HCT116 (cell line): ENCODE measurements at regions not wholly inside any gene's neighbourhood (a gene's known extent, or its start where the extent isn't known, plus 50 kb on each side); places are given as distances from the start of the nearest gene placed in this dataset.

Experiments
- ATAC-seq: fragments of 200-7000 bp; cut with Tn5 transposase; 2 replicates; pipeline ENCODE4 v1.9.1; 2020; ENCODE audit warnings: mild to moderate bottlenecking, moderate library complexity
- BruUV-seq: library from RNA; stranded (reverse); fragments of 400-500 nt; replicated peaks from 2 replicates; lab custom pipeline; 2021; lab: Mats Ljungman, UMichigan
- CTCF ChIA-PET: fragments of 300-600 bp; sonication (Branson Sonifier 250); formaldehyde crosslinking; loops from one replicate; lab custom pipeline; 2021; ENCODE audit warnings: antibody characterized with exemption; lab: Charles Lee
- POLR2A ChIA-PET: fragments of 300-600, 350-600 bp; sonication (Branson Sonifier 250); formaldehyde crosslinking; loops from one replicate; lab custom pipeline; 2021; ENCODE audit warnings: antibody characterized with exemption; lab: Charles Lee
- RAD21 ChIA-PET, 2 experiments: fragments of 300-600 bp; sonication (Branson Sonifier 250); formaldehyde crosslinking; loops; one replicate each; lab custom pipeline; 2023; ENCODE audit warnings: low total read pairs in 2 of 2; ENCODE audit not compliant: uncharacterized antibody in 2 of 2, unreplicated experiment in 2 of 2, low non-redundant PET in 1 of 2; lab: Charles Lee
- DNase-seq: peaks from one replicate; pipeline ENCODE4 v3.0.0-alpha.2; 2010; ENCODE audit warnings: low read depth, low spot score
- H2AFZ ChIP-seq: fragments of 200-600 bp; shearing (Covaris generic), sonication (generic); 2 replicates; pipeline ENCODE4 v1.6.1; 2017; ENCODE audit warnings: low read depth, mixed run types, mixed read lengths, antibody characterized with exemption, low read length; ENCODE audit not compliant: poor library complexity, severe bottlenecking
- H3K27ac ChIP-seq: 2 replicates; pipeline ENCODE4 v1.5.1; 2012; ENCODE audit warnings: low read depth, low read length
- H3K27me3 ChIP-seq: fragments of 200-600 bp; sonication (generic); 2 replicates; pipeline ENCODE4 v1.6.1; 2016; ENCODE audit warnings: mixed run types, low read length, mixed read lengths; ENCODE audit not compliant: insufficient read depth
- H3K36me3 ChIP-seq, 2 experiments: fragments of 200-500 bp in 1 of 2; fragments of 200-600 bp in 1 of 2; sonication (Bioruptor generic) in 1 of 2; sonication (generic) in 1 of 2; 2 replicates each; pipeline versions ENCODE4 v1.5.1 to v1.6.1; 2014 to 2016; ENCODE audit warnings: low read length in 2 of 2, inconsistent platforms in 1 of 2, mixed read lengths in 1 of 2, mixed run types in 1 of 2; ENCODE audit not compliant: insufficient read depth in 2 of 2, control insufficient read depth in 1 of 2
- H3K4me1 ChIP-seq, 2 experiments: fragments of 200-600 bp in 1 of 2; sonication (generic) in 1 of 2; 2 replicates each; pipeline versions ENCODE4 v1.5.1 to v1.6.1; 2012 to 2017; ENCODE audit warnings: low read length in 2 of 2, inconsistent platforms in 1 of 2, mild to moderate bottlenecking in 1 of 2, mixed read lengths in 1 of 2, mixed run types in 1 of 2, moderate library complexity in 1 of 2; ENCODE audit not compliant: insufficient read depth in 2 of 2, control insufficient read depth in 1 of 2
- H3K4me2 ChIP-seq: fragments of 200-600 bp; sonication (generic); 2 replicates; pipeline ENCODE4 v1.6.1; 2017; ENCODE audit warnings: mixed run types, low read length, mixed read lengths
- H3K4me3 ChIP-seq, 2 experiments: fragments of 200-600 bp in 1 of 2; sonication (generic) in 1 of 2; replicated peaks in 1 of 2; 2 replicates each; pipeline ENCODE4 v1.5.1; 2011 to 2016; ENCODE audit warnings: low read length in 2 of 2, control low read depth in 1 of 2, low read depth in 1 of 2, mild to moderate bottlenecking in 1 of 2, mixed read lengths in 1 of 2, mixed run types in 1 of 2
- H3K79me2 ChIP-seq: fragments of 200-600 bp; sonication (generic); 2 replicates; pipeline ENCODE4 v1.6.1; 2017; ENCODE audit warnings: mild to moderate bottlenecking, mixed run types, low read length, moderate library complexity, mixed read lengths; ENCODE audit not compliant: insufficient read depth
- H3K9ac ChIP-seq: fragments of 200-600 bp; sonication (generic); 2 replicates; pipeline ENCODE4 v1.6.1; 2016; ENCODE audit warnings: low read length, mixed read lengths
- H3K9me2 ChIP-seq: fragments of 200-600 bp; sonication (generic), shearing (Covaris generic); 2 replicates; pipeline ENCODE4 v1.6.1; 2017; ENCODE audit warnings: mixed run types, mild to moderate bottlenecking, moderate library complexity; ENCODE audit not compliant: insufficient read depth
- H3K9me3 ChIP-seq, 2 experiments: fragments of 200-500 bp in 1 of 2; fragments of 200-600 bp in 1 of 2; sonication (Bioruptor generic) in 1 of 2; sonication (generic) in 1 of 2; 2 replicates each; pipeline ENCODE4 v1.6.1; 2014 to 2017; ENCODE audit warnings: low read length in 2 of 2, mixed read lengths in 2 of 2, inconsistent platforms in 1 of 2, low read depth in 1 of 2, mild to moderate bottlenecking in 1 of 2, mixed run types in 1 of 2, moderate library complexity in 1 of 2; ENCODE audit not compliant: control insufficient read depth in 1 of 2, insufficient read depth in 1 of 2
- H4K20me1 ChIP-seq: fragments of 200-600 bp; sonication (generic), shearing (Covaris generic); 2 replicates; pipeline ENCODE4 v1.6.1; 2017; ENCODE audit warnings: mixed run types, mild to moderate bottlenecking, moderate library complexity; ENCODE audit not compliant: insufficient read depth
- ATF3 ChIP-seq: IDR thresholded peaks from 2 replicates; pipeline ENCODE4 v1.6.1; 2012
- CBX3 ChIP-seq: IDR thresholded peaks from 2 replicates; pipeline ENCODE4 v1.6.1; 2012; ENCODE audit warnings: low read depth
- CTCF ChIP-seq, 3 experiments: fragments of 200-600 bp in 1 of 3; sonication (generic) in 1 of 3; IDR thresholded peaks in 2 of 3; conservative IDR thresholded peaks in 1 of 3; 2 replicates each; pipeline ENCODE4 v1.5.1; 2012 to 2017; ENCODE audit warnings: low read depth in 2 of 3, low read length in 2 of 3, antibody characterized with exemption in 1 of 3, borderline replicate concordance in 1 of 3, control low read depth in 1 of 3, mild to moderate bottlenecking in 1 of 3, mixed read lengths in 1 of 3, mixed run types in 1 of 3, moderate library complexity in 1 of 3; ENCODE audit not compliant: insufficient read depth in 1 of 3
- EGR1 ChIP-seq: IDR thresholded peaks from 2 replicates; pipeline ENCODE4 v1.6.1; 2012; ENCODE audit warnings: low read depth
- ELF1 ChIP-seq: IDR thresholded peaks from 2 replicates; pipeline ENCODE4 v1.6.1; 2012; ENCODE audit warnings: low read depth, borderline replicate concordance
- EZH2 ChIP-seq: fragments of 200-600 bp; sonication (generic); IDR thresholded peaks from 2 replicates; pipeline ENCODE4 v1.6.1; 2017; ENCODE audit warnings: antibody characterized with exemption, mixed run types
- FOSL1 ChIP-seq: IDR thresholded peaks from 2 replicates; pipeline ENCODE4 v1.6.1; 2012; ENCODE audit warnings: low read depth
- MAX ChIP-seq: IDR thresholded peaks from 2 replicates; pipeline ENCODE4 v1.6.1; 2012
- RAD21 ChIP-seq: IDR thresholded peaks from 2 replicates; pipeline ENCODE4 v1.6.1; 2012; ENCODE audit warnings: low read depth, mild to moderate bottlenecking
- REST ChIP-seq: IDR thresholded peaks from 2 replicates; pipeline ENCODE4 v1.6.1; 2012; ENCODE audit warnings: low read depth
- SIN3A ChIP-seq: IDR thresholded peaks from 2 replicates; pipeline ENCODE4 v1.6.1; 2012; ENCODE audit warnings: low read depth
- SP1 ChIP-seq: IDR thresholded peaks from 2 replicates; pipeline ENCODE4 v1.6.1; 2012; ENCODE audit warnings: low read depth
- SRF ChIP-seq: IDR thresholded peaks from 2 replicates; pipeline ENCODE4 v1.6.1; 2012; ENCODE audit warnings: low read depth
- TCF7L2 ChIP-seq: IDR thresholded peaks from 2 replicates; pipeline ENCODE4 v1.7.0; 2011; ENCODE audit warnings: borderline replicate concordance, inconsistent platforms; ENCODE audit not compliant: insufficient read depth, insufficient read length; ENCODE audit errors: extremely low read depth
- ZBTB33 ChIP-seq: IDR thresholded peaks from 2 replicates; pipeline ENCODE4 v1.6.1; 2011; ENCODE audit warnings: mild to moderate bottlenecking, low read length, moderate library complexity; ENCODE audit not compliant: insufficient replicate concordance; ENCODE audit errors: extremely low read depth
- ZFX ChIP-seq: fragments of 450-650 bp; IDR thresholded peaks from 2 replicates; pipeline ENCODE4 v1.6.1; 2017
- intact Hi-C: fragments of 100-400 bp; cut with micrococcal nuclease; formaldehyde crosslinking; loops from 2 replicates; pipeline ENCODE4 v1.10.0; 2022

- H3K79me2 ChIP-seq, result no peaks in the 10 kb centered on the region
- H3K4me1 ChIP-seq, result no peaks in the 10 kb centered on the region
- ChIA-PET CTCF (interaction anchor here (0.9 to 2.4 kb wide), 10 partner anchors 21 to 568 kb away, joined by 3 to 42 read pairs (median 6); partner anchors contain the start of gene KCTD15), POLR2A (no interaction called here), RAD21 (interaction anchor here (1.3 to 1.8 kb wide), 2 partner anchors 221 kb away, joined by 3 to 10 read pairs; no protein-coding TSS in a partner anchor)
- no peak overlapping the region for H3K9ac ChIP-seq
- intact Hi-C loops, result loop anchor here (1.0 to 5.0 kb wide), 3 partner anchors 98 to 221 kb away; partner anchors contain the start of gene KCTD15
- H4K20me1 ChIP-seq, result no peaks in the 10 kb centered on the region
- DNase-seq (no peak), ATAC-seq (no peak)
- H3K9me2 ChIP-seq, result no peaks in the 10 kb centered on the region
- H3K27ac ChIP-seq, result no peak overlapping the region
- TF ChIP-seq ZBTB33, result no peak
- TF ChIP-seq ATF3, result no peak
- peak; percentile 33 to 79 (median 53); a peak in 4 of 6 replicates for TF ChIP-seq CTCF (IDR thresholded peaks at IDR 0.05 in 2 of 3, conservative IDR thresholded peaks at IDR 0.05 in 1 of 3; ENCODE audit: borderline replicate concordance in 1 of 3, insufficient read depth in 1 of 3, low read depth in 2 of 3, low read length in 2 of 3)
- no peak for TF ChIP-seq SP1
- no peak for TF ChIP-seq ZFX
- no peak for TF ChIP-seq SIN3A
- no peak for TF ChIP-seq EGR1
- TF ChIP-seq ELF1, result no peak
- no peak for TF ChIP-seq REST
- no peak for TF ChIP-seq CBX3
- TF ChIP-seq FOSL1, result no peak
- TF ChIP-seq TCF7L2, result no peak
- no peak for TF ChIP-seq EZH2
- no peak for TF ChIP-seq MAX
- TF ChIP-seq RAD21, result peak; percentile 43
- TF ChIP-seq SRF, result no peak
- H3K4me2 ChIP-seq, result peak overlapping the region; percentile 37
- H2AFZ ChIP-seq, result peak overlapping the region; percentile 96
- H3K27me3 ChIP-seq, result no peaks in the 10 kb centered on the region
- no peaks in the 10 kb centered on the region for H3K36me3 ChIP-seq
- H3K4me3 ChIP-seq, result no peak overlapping the region
- BruUV-seq, result no TSS peak
- no peaks in the 10 kb centered on the region for H3K9me3 ChIP-seq
Measured at GRCh38 chr19:33998739-33999345, 173.5 kb upstream of the LSM14A start.
